Lung microvascular endothelial cell (primary cell): ENCODE measurements at regions not wholly inside any gene's neighbourhood (a gene's known extent, or its start where the extent isn't known, plus 50 kb on each side); places are given as distances from the start of the nearest gene placed in this dataset.
"Not testable (repeated sequence)": the region's sequence is repeated elsewhere in the genome, so short reads cannot be mapped to it uniquely, and the experiment has no call there.

ENCODE experiments used
- DNase-seq, 2 donors: peaks; one replicate each; pipeline versions ENCODE4 v3.0.0 to v3.0.0-alpha.2; 2010; ENCODE audit warnings: low read depth in 2 of 2

GRCh38 chr11:44387825-44388224 is 77.9 kb upstream of the ALX4 start:
- no peak for DNase-seq

DNA sequence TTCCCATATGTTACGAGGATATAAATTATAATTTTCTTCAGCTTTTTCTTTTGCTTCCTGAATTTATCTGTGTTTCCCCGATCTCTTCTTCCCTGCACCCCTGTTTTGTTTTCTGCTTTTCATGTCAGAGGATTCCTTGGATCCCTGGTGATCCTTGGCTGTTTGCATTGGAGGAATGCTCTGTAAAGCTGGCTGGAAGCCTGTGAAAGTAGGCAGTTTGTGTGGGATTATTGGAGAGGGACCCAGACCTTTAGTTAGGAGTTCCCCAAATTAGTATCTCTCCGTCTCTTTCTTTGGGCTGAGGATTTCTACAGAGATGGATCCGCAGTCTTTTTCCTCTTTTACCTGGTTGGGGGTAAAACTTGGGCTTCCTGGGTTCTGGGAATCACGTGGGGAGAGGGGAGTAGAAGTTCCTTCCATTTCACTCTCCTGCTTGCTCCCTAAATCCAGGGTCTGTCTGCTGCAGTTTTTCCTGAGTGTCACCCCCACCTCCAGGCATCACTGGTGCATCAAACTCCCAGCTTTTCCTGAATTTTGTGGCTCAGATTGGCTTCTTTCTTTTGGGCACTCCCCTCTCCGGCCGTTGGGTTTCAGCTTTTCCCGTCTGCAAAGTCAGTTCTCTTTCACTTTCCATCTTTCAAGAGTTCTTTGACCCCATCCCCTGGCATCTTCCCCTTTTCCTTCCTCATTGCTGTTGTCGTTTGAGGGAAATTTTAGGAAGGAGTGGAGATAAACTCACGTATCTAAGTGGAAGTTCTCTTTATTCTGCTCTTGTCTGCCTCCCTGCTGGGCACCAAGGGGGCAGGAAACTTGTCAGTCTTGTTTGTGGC is 79.1 kb upstream of the ALX4 start:
- DNase-seq = no peak

- no peak for DNase-seq
Measured at GRCh38 chr11:44389963-44390605, 80.1 kb upstream of the ALX4 start.

DNA sequence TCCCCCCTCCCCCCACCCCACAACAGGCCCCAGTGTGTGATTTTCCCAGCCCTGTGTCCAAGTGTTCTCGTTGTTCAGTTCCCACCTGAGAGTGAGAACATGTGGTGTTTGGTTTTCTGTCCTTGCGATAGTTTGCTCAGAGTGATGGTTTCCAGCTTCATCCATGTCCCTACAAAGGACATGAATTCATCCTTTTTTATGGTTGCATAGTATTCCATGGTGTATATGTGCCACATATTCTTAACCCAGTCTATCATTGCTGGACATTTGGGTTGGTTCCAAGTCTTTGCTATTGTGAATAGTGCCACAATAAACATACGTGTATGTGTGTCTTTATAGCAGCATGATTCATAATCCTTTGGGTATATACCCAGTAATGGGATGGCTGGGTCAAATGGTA is 81.1 kb upstream of the ALX4 start:
- not testable (repeated sequence) for DNase-seq

- DNase-seq = not testable (repeated sequence)
Measured at GRCh38 chr11:44396746-44397145, 86.8 kb upstream of the ALX4 start.

GRCh38 chr11:44397586-44398178 is 87.7 kb upstream of the ALX4 start:
- DNase-seq = no peak

- no peak for DNase-seq
Measured at GRCh38 chr11:44398266-44399030, 88.5 kb upstream of the ALX4 start.

DNA sequence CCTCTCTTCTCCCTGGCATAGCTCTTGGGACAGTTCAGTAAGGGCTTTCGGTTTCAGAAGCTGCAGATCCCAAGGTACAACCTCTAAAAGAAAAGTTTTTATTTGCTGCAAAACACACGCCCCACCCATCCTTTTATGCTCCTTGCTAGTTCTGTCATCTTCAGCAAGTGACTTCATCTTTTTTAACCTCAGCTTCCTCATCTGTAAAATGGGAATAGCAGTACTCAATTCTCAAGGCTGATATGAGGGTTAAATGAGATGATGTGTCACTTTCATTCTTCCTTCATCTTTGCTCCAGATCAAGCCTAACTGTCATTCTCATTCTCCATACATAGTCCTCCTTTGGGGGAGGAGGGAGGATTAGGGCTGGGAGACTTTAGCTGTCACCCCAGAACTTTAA is 90.0 kb upstream of the ALX4 start:
- DNase-seq = no peak

DNA sequence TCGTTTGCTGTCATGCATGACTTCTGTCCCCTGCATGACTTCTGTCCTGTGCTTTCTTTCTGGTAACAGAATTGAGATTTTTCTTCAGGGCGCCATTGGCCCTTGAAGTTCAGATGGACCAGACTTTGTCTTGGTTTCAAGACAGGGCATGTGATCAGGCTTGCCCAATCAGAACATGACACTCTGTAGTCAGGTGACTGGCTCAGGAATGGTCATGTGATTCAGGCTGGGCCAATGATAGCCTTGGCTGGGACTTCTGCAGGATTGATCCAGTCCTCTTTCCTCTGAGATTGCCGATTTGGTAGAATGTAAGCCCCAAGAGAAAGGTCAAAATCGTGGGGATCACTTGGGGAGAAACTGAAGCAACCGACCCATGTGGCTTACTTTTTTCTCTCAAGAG is 90.5 kb upstream of the ALX4 start:
- no peak for DNase-seq

DNA sequence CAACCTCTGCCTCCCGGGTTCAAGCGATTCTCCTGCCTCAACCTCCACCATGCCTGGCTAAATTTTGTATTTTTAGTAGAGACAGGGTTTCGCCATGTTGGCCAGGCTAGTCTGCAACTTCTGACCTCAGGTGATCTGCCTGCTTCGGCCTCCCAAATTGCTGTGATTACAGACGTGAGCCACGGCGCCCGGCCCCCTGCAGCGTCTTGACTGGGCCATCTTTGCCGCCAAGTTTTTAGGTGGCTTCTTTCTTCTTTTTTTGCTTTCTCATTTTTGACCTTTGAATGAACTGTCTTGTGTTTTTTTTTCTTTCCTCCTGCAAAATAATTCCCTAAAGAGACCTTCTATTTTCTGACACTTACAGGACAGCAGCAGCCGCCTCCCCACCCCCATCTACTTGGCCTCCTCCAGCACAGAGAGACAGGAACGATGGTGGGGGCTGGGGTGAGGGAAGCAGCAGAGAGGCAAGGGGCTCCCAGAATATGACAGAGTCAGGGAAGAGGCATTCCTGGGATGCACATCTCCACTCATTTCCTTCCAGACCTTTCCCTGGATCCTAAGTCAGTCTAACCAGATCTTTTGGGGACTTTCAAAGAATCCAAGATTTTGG is 92.6 kb upstream of the ALX4 start:
- DNase-seq = no peak

GRCh38 chr11:44403176-44403575 is 93.2 kb upstream of the ALX4 start:
- no peak for DNase-seq

DNA sequence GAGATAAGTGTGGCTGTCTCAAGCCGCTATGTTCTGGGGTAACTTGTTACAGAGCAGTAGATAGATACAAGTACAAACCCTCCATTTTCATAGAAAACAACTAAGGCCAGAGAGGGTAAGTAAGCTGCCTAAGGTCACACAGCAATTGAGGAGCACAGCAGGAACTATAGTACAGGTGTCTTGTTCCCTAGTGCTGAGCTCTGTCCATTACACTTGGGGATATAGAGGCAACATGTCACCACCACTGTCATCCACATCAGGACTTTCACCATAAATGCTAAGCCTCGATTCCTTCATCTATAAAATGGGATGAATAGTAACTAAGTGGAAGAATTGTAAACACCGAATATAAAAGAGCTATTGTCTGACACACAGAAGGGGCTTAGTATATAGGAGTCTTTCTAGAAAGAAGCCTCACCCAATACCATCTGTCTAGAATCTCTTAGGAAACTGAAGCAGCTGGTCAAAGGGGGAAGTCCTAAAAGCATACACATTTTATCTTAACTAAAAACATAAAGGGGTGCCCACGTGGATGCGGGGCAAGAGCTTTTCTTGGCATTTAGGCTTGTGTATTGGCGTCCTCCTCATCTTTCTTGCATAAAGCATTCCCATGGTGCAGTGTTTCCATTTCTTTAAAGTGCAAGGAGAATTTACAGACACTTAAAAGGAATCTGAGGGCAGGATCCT is 93.8 kb upstream of the ALX4 start:
- no peak for DNase-seq

DNA sequence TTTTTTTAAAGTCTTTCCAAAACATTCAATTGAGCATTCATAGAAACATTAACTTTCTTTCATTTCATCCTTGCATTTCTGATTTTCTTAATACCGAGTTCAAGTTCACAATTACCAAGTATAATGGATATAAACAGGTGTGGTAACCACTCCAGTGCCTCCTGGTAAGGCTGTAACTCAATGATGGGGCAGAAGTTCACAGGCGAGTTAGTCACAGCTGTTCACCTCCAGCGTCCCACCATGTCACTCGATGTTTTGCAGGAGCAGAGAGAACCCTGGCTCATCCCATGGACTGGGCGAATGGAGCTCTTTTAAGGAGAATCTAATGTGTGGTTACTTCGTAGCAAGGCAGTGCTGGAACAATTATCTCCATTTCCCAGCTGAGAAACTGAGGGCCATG is 94.4 kb upstream of the ALX4 start:
- DNase-seq = no peak

DNA sequence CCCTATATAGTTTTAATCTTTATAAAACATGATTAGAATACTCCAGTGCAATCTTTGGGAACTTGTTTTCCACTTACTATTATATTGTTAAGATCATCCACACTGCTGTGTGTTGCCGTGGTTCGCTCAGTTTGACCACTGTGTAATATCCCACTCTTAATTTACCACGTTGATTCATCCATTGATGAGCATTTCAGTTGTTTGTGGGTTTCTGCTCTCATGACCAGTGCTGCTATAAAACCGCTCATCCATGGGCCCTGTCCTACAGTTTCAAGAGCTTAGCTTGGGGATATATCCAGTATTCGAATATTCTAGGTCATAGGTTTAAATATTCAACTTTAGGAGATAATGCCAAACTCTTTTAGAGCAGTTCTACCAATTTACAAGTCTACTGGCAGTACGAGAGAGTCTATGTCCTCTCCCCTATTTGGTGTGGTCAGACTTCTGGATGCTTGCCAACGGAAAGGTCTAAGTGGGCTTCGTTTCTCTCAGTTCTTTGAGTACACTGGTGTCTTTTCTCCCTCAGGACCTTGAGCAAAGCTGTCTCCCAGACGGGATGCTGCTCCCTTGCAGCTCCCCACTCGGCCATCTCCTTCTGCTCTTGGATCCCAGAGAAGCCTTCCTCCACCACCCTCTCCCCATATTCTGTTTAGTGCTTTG is 94.9 kb upstream of the ALX4 start:
- DNase-seq = no peak

- no peak for DNase-seq
Measured at GRCh38 chr11:44407211-44407996, 97.5 kb upstream of the ALX4 start.

DNA sequence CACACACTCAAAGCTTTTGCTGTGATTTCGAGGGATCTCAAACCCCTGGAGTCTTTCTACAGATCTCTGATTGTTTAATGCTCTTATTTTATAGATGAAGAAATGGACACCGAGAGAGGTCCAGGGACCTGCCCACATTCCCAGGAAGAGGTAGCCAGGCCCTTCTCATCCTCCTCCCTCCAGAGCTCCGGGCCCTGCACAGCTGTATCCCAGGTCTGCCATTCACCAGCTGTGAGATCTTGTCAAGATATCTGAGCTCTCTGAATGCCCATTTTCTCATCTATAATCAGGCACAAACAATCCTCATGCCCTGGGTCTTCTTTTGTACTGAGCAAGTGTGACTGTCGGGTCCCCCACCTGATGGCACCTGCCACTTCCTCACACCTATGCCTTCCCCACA is 98.2 kb upstream of the ALX4 start:
- no peak for DNase-seq

GRCh38 chr11:44408711-44409470 is 99.0 kb upstream of the ALX4 start:
- no peak for DNase-seq

DNA sequence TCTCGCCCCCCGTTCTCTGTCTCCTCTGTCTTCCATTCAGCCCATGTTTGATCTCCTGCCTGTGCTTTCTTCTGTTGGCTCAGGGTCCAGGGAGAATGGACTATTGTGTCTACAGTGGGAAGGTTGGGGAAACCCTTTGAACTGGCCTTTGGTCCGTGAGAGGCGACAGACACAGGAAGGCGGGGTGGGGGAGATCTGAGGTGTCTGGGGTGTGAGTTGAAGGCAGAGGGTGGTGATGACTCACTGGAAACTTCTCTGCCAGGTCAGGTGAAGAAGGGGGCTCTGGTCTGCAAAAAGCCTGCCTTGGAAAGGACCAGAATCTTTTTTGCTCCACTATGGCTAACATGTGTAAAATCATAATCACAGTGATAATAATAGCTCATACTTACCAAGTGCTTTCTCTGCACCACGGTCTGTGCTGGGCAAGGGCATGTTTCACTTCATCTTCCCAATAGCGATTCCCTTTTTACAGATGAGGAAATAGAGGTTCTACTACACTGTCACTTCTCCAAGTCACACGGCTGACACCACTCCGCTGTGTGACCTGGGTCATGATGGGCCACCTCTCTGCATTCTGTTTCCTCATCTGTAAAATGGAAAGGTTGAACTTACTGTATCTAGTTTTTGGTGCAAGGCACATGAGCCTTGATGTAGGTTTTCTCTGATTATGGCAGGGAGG is 99.8 kb upstream of the ALX4 start:
- DNase-seq = no peak
